GM13977 (cell line): ENCODE measurements at regions not wholly inside any gene's neighbourhood (a gene's known extent, or its start where the extent isn't known, plus 50 kb on each side); places are given as distances from the start of the nearest gene placed in this dataset.

Source experiments
- DNase-seq: peaks from one replicate; pipeline ENCODE4 v3.0.0; 2012; ENCODE audit warnings: low spot score
- CTCF ChIP-seq: IDR thresholded peaks from 2 replicates; pipeline ENCODE4 v1.5.1; 2012; ENCODE audit warnings: mild to moderate bottlenecking, control low read depth; ENCODE audit not compliant: insufficient read depth; ENCODE audit errors: extremely low read depth, missing control alignments
- in situ Hi-C: fragments of 300-500 bp; cut with MboI; formaldehyde crosslinking; loops from one replicate; pipeline ENCODE4 v1.12.0; 2022; ENCODE audit warnings: low sequenced_read_pairs, low pct_unique_long_range_greater_than_20kb, mixed read lengths, inconsistent platforms; ENCODE audit not compliant: unreplicated experiment

- no peak for TF ChIP-seq CTCF
- DNase-seq: no peak
- in situ Hi-C loops: no loop called here
These were observed 558.9 kb upstream of the FSIP2 start for GRCh38 chr2:185179743-185180142.

- TF ChIP-seq CTCF: no peak
- in situ Hi-C loops: no loop called here
- DNase-seq: no peak
These were observed 556.7 kb upstream of the FSIP2 start for GRCh38 chr2:185181901-185182300.

- no peak for TF ChIP-seq CTCF
- in situ Hi-C loops: no loop called here
- no peak for DNase-seq
These were observed 553.6 kb upstream of the FSIP2 start for GRCh38 chr2:185185044-185185443.

GRCh38 chr2:185187421-185187820 lies 551.2 kb upstream of the FSIP2 start:
- no peak for TF ChIP-seq CTCF
- DNase-seq: no peak
- in situ Hi-C loops: no loop called here

GRCh38 chr2:185188656-185189055 lies 549.9 kb upstream of the FSIP2 start:
- in situ Hi-C loops: no loop called here
- no peak for DNase-seq
- no peak for TF ChIP-seq CTCF

- in situ Hi-C loops: no loop called here
- DNase-seq: no peak
- no peak for TF ChIP-seq CTCF
These were observed 537.5 kb upstream of the FSIP2 start for GRCh38 chr2:185201063-185201462.

- no peak for DNase-seq
- TF ChIP-seq CTCF: no peak
- in situ Hi-C loops: no loop called here
These were observed 536.2 kb upstream of the FSIP2 start for GRCh38 chr2:185202381-185202780.
